PC-9 (cell line): ENCODE measurements at regions not wholly inside any gene's neighbourhood (a gene's known extent, or its start where the extent isn't known, plus 50 kb on each side); places are given as distances from the start of the nearest gene placed in this dataset.
A peak's percentile ranks its signal among the peaks of the same experiment; 100 is the strongest.

ENCODE experiments used
- BruUV-seq: library from RNA; stranded (reverse); fragments of 400-500 nt; replicated peaks from 2 replicates; lab custom pipeline; 2021; lab: Mats Ljungman, UMichigan
- CTCF ChIA-PET: fragments of 300-600 bp; sonication (Branson Sonifier 250); formaldehyde crosslinking; loops from one replicate; lab custom pipeline; 2022; ENCODE audit warnings: antibody characterized with exemption; lab: Charles Lee
- POLR2A ChIA-PET: fragments of 300-600 bp; sonication (Branson Sonifier 250); formaldehyde crosslinking; loops from one replicate; lab custom pipeline; 2022; ENCODE audit warnings: antibody characterized with exemption; ENCODE audit not compliant: unreplicated experiment; lab: Charles Lee
- DNase-seq, 2 experiments: peaks; one replicate each; pipeline versions ENCODE4 v3.0.0 to v3.0.0-alpha.2; 2015 to 2022; ENCODE audit warnings: mixed read lengths in 1 of 2
- H2AFZ ChIP-seq: fragments of 200-600 bp; sonication (generic); 2 replicates; pipeline ENCODE4 v1.8.1; 2017; ENCODE audit warnings: antibody characterized with exemption
- H3F3A ChIP-seq: fragments of 200-600 bp; sonication (generic); 2 replicates; pipeline ENCODE4 v1.8.1; 2017; ENCODE audit warnings: antibody characterized with exemption, mild to moderate bottlenecking, low read depth; ENCODE audit not compliant: insufficient read depth
- H3K27ac ChIP-seq: fragments of 200-600 bp; sonication (generic); 2 replicates; pipeline ENCODE4 v1.6.1; 2016; ENCODE audit warnings: mixed run types
- H3K27me3 ChIP-seq: fragments of 200-600 bp; sonication (generic); 2 replicates; pipeline ENCODE4 v1.6.1; 2016; ENCODE audit warnings: low read depth, mixed run types; ENCODE audit not compliant: insufficient read depth
- H3K36me3 ChIP-seq: fragments of 200-600 bp; sonication (generic); 2 replicates; pipeline ENCODE4 v1.6.1; 2016; ENCODE audit warnings: low read depth, mixed run types
- H3K4me1 ChIP-seq: fragments of 200-600 bp; sonication (generic); replicated peaks from 2 replicates; pipeline ENCODE4 v1.6.1; 2016; ENCODE audit warnings: mixed run types; ENCODE audit not compliant: insufficient read depth
- H3K4me2 ChIP-seq: fragments of 200-600 bp; sonication (generic); 2 replicates; pipeline ENCODE4 v1.6.1; 2017; ENCODE audit warnings: mixed run types
- H3K4me3 ChIP-seq: fragments of 200-600 bp; sonication (generic); 2 replicates; pipeline ENCODE4 v1.6.1; 2016; ENCODE audit warnings: mixed run types
- H3K79me2 ChIP-seq: fragments of 200-600 bp; sonication (generic); 2 replicates; pipeline ENCODE4 v1.6.1; 2017; ENCODE audit warnings: low read depth, mixed run types
- H3K9me2 ChIP-seq: fragments of 200-600 bp; sonication (generic); 2 replicates; pipeline ENCODE4 v1.8.1; 2017; ENCODE audit warnings: mild to moderate bottlenecking; ENCODE audit not compliant: insufficient read depth
- H3K9me3 ChIP-seq: fragments of 200-600 bp; sonication (generic); 2 replicates; pipeline ENCODE4 v1.8.1; 2016; ENCODE audit warnings: low read depth; ENCODE audit not compliant: insufficient read depth
- H4K20me1 ChIP-seq: fragments of 200-600 bp; sonication (generic); 2 replicates; pipeline ENCODE4 v1.8.1; 2017; ENCODE audit not compliant: insufficient read depth
- CTCF ChIP-seq: fragments of 200-600 bp; sonication (generic); conservative IDR thresholded peaks from 2 replicates; pipeline ENCODE4 v1.6.1; 2017; ENCODE audit warnings: mixed run types, antibody characterized with exemption, mild to moderate bottlenecking, moderate library complexity
- EZH2 ChIP-seq: fragments of 200-600 bp; sonication (generic); IDR thresholded peaks from 2 replicates; pipeline ENCODE4 v1.8.0; 2017; ENCODE audit warnings: antibody characterized with exemption, low read depth
- intact Hi-C: fragments of 100-400 bp; cut with micrococcal nuclease; formaldehyde crosslinking; loops from one replicate; pipeline ENCODE4 v1.10.0; 2022; ENCODE audit not compliant: unreplicated experiment

- Histone ChIP-seq H3K4me1 (no peaks in the 10 kb centered on the region), H3K4me3 (no peak overlapping the region), H3K4me2 (no peak overlapping the region), H4K20me1 (no peaks in the 10 kb centered on the region), H3K27me3 (no peaks in the 10 kb centered on the region), H3K9me3 (no peaks in the 10 kb centered on the region), H3K36me3 (no peaks in the 10 kb centered on the region), H3F3A (no peaks in the 10 kb centered on the region; the same call in 1 of the 2 replicates), H3K9me2 (no peaks in the 10 kb centered on the region), H3K79me2 (no peaks in the 10 kb centered on the region), H2AFZ (no peak overlapping the region), H3K27ac (no peak overlapping the region)
- CTCF ChIA-PET: no interaction called here
- no peak for DNase-seq
- TF ChIP-seq EZH2 (no peak), CTCF (no peak)
- POLR2A ChIA-PET: interaction anchor here (0.7 to 0.9 kb wide), 2 partner anchors 15 to 87 kb away, joined by 3 to 7 read pairs; no protein-coding TSS in a partner anchor
- BruUV-seq: no TSS peak
- intact Hi-C loops: loop anchor here (10.0 kb wide), 1 partner anchor 836 kb away; the partner anchor contains the start of gene CAPN7
These were observed 133.5 kb upstream of the GALNT15 start for GRCh38 chr3:16040991-16041390.

- H3K36me3 ChIP-seq: no peaks in the 10 kb centered on the region
- H3K4me3 ChIP-seq: peak overlapping the region; percentile 30; the same call in 1 of the 2 replicates
- no peaks in the 10 kb centered on the region for H3F3A ChIP-seq
- ChIA-PET POLR2A (interaction anchor here (0.6 kb wide), 1 partner anchor 188 kb away, joined by 3 read pairs; no protein-coding TSS in a partner anchor), CTCF (interaction anchor here (0.6 to 1.3 kb wide), 8 partner anchors 10 to 233 kb away, joined by 3 to 10 read pairs (median 4); no protein-coding TSS in a partner anchor)
- TF ChIP-seq EZH2 (no peak), CTCF (peak; percentile 93)
- DNase-seq: peak; percentile 25 to 36
- H3K79me2 ChIP-seq: no peaks in the 10 kb centered on the region
- H3K27me3 ChIP-seq: no peaks in the 10 kb centered on the region
- H3K4me2 ChIP-seq: peak overlapping the region; percentile 72
- H3K9me3 ChIP-seq: no peaks in the 10 kb centered on the region
- H3K27ac ChIP-seq: no peak overlapping the region
- BruUV-seq: no TSS peak
- no peaks in the 10 kb centered on the region for H4K20me1 ChIP-seq
- H3K4me1 ChIP-seq: no peaks in the 10 kb centered on the region
- H3K9me2 ChIP-seq: no peaks in the 10 kb centered on the region
- intact Hi-C loops: loop anchor here (1.0 to 10.0 kb wide), 5 partner anchors 130 to 844 kb away; partner anchors contain the start of gene CAPN7
- 0 out of 2 replicates have a peak overlapping the region, but pooled peaks have one; percentile 31 for H2AFZ ChIP-seq
These were observed 125.8 kb upstream of the GALNT15 start for GRCh38 chr3:16048435-16049318.

- no peak overlapping the region for H2AFZ ChIP-seq
- H3K4me2 ChIP-seq: no peak overlapping the region
- no peaks in the 10 kb centered on the region for H3K9me2 ChIP-seq
- H3K4me3 ChIP-seq: no peak overlapping the region
- H3K9me3 ChIP-seq: no peaks in the 10 kb centered on the region
- H3F3A ChIP-seq: no peaks in the 10 kb centered on the region
- intact Hi-C loops: no loop called here
- DNase-seq: no peak
- H3K27ac ChIP-seq: no peak overlapping the region
- H4K20me1 ChIP-seq: no peaks in the 10 kb centered on the region
- no peak for TF ChIP-seq CTCF
- no peak for TF ChIP-seq EZH2
- ChIA-PET CTCF (interaction anchor here (0.6 to 0.7 kb wide), 2 partner anchors 13 to 183 kb away, joined by 3 to 10 read pairs; no protein-coding TSS in a partner anchor), POLR2A (no interaction called here)
- H3K4me1 ChIP-seq: no peaks in the 10 kb centered on the region
- no peaks in the 10 kb centered on the region for H3K27me3 ChIP-seq
- no peaks in the 10 kb centered on the region for H3K79me2 ChIP-seq
- BruUV-seq: no TSS peak
- no peaks in the 10 kb centered on the region for H3K36me3 ChIP-seq
These were observed 123.6 kb upstream of the GALNT15 start for GRCh38 chr3:16050641-16051467.
